Dedifferentiated amniotic fluid mesenchymal stem cell (primary cell): ENCODE measurements at regions not wholly inside any gene's neighbourhood (a gene's known extent, or its start where the extent isn't known, plus 50 kb on each side); places are given as distances from the start of the nearest gene placed in this dataset.
A peak's percentile ranks its signal among the peaks of the same experiment; 100 is the strongest.

ENCODE experiments used
- DNase-seq: peaks from one replicate; pipeline ENCODE4 v3.0.0-alpha.2; 2016; ENCODE audit errors: extremely low spot score

GRCh38 chrX:34999702-35000101, 57.1 kb downstream of the FAM47B start:
- no peak for DNase-seq

GRCh38 chrX:35006361-35006760, 63.8 kb downstream of the FAM47B start:
- no peak for DNase-seq

DNA sequence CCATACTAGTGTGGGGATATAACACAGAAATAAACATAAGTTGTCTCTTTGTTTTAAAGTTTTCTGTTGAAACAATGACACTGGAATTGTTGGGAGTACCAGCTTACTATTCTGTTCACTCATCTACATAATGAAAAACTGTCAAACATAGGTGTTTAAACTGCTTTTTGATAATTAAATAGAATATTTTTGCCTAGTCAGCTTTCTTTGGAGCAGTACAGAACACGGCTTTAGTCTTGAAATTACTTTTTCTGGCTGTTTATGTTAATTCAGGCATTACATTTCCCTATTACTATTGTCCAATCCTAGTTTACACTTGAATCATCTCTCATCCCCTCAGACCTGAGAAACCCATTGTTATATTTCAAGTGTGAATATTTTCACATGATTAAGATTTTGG, 73.0 kb downstream of the FAM47B start:
- DNase-seq = no peak

- DNase-seq = no peak
These were observed 73.5 kb downstream of the FAM47B start for GRCh38 chrX:35016051-35016450.

DNA sequence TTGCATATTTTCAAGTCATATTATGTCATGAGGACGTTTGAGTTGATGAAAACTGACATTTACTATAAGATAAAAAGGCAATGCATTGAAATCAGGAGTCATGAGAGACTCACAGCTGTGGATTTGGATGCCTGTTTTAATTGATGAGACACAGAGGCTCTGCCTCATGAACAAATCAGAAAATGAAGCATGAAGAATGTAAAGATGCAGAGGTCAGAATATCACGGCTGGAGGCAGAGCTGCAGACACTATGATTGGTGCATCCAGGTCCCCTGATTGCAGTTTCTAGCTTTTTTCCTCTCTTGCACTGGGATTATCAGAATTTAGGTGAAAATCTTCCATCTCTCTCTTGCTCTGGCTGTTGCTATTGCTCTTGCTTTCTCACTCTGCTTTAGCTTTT, 74.7 kb downstream of the FAM47B start:
- no peak for DNase-seq

DNA sequence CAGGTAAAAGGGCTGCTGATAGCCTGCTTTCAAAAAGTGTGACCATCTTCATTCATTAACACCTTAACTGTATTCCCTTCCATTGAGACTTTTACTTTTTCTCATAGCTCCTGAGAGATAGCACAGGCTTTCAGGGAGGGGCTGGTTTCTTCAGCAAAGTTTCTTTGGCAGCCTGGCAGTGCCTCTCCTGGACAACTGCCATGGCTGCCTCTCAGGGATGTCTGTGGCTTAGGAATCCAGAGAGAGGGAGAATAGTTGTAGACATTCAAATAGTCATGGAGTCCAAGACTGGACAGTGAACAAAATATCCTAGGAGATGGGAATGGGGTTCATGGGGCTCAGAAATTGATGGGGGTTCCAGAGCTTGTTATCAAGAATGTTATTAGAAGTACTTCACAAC, 81.1 kb downstream of the FAM47B start:
- no peak for DNase-seq

- no peak for DNase-seq
These were observed 83.2 kb downstream of the FAM47B start for GRCh38 chrX:35025820-35026219.

GRCh38 chrX:35040871-35041270, 98.3 kb downstream of the FAM47B start:
- DNase-seq = no peak

GRCh38 chrX:35046660-35047296, 104.2 kb downstream of the FAM47B start:
- no peak for DNase-seq

GRCh38 chrX:35076061-35076460, 133.5 kb downstream of the FAM47B start:
- DNase-seq = no peak

DNA sequence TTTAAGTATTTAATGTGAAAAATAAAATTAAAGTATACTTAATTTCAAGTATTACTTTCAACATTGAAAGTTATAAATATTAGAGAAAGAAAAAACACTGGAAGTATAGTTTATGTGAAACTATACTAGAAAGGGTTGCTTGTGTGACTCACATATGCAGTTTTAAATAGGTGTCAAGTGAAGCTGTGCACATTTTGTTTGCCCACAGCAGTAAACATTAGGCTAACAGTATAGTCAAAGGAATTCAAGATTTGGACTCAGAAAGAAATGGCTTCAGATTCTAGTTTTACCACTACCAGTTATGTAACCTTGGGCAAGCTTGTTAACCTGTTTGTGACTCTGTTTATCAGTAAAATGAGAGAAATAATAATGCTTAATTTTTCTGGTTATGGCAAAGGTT, 148.2 kb downstream of the FAM47B start:
- no peak for DNase-seq

DNA sequence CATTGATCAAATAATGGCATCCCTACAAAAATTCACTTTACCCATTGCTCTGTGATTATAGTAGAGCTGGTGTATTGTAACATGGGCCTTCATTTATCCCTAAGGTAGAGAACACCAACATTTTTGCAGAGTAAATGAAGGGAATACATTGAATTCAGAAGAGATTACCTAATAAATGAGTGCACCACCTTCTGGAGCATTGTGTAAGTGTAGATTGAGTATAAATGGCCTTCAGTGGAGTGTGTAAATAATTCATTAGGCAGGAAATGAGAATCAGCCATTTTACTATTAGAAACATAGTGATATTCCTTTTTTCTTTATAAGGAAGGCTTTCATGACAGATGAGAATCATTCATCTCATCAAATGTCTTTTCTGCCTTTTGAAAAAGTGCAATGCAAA, 155.8 kb downstream of the FAM47B start:
- DNase-seq = no peak

GRCh38 chrX:35101901-35102300, 159.3 kb downstream of the FAM47B start:
- DNase-seq = no peak

- peak; percentile 31 for DNase-seq
These were observed 162.0 kb downstream of the FAM47B start for GRCh38 chrX:35104626-35105025.

DNA sequence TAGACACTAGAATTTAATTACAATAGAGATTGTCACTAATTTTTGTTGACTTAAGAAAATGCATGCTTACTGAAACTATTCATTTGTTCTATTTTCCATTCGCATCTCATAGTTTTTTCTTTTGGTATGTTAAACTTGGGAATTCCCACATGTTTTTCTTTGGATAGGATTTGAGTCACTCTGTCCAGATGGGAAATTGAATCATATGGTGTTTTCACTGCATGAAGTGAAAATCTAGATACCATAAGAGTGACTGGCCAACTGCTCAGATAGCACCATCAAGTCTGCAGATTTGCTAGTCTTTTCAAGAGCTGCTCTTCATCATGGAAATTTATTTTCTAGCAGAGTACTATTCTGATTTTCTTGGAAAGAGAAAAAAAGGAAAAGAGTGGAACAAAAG, 172.6 kb downstream of the FAM47B start:
- DNase-seq = peak; percentile 26

DNA sequence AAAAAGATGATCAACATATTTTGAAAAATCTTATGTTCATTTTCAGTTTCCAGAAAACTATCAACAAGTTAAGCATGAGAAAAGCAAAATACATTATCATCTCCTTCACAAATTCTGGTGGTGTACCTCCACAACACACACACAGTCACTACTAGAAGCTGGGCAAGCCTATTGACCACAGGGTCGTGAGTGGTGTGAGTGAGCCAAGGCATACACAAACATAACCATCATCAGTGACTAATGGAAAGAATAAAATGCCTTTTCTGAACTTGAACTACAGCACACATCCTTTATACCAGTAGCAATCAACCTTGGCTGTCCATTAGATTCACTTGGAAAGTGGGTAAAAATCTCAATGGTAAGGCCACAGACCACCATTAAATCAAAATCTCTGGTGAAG, 180.2 kb downstream of the FAM47B start:
- DNase-seq = no peak

- no peak for DNase-seq
These were observed 206.9 kb downstream of the FAM47B start for GRCh38 chrX:35149517-35149916.

DNA sequence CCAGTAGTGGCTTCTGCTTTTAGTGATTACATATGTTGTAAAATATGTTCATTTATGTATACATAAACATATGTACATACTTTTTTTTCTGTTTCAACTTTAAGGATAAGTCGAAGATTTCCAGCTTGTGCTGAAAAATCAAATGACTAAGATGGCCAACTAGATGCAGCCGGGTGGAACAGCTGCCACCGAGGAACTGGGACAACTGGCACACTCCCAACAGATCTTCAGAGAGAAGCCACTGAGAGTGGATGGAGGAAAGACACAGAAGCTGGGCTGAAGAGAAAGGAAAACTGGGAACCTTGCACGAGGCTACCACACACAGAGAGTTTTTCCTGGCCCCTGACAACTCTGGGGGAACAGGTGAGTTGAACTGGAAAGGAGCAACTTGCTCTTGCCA, 207.5 kb downstream of the FAM47B start:
- no peak for DNase-seq

DNA sequence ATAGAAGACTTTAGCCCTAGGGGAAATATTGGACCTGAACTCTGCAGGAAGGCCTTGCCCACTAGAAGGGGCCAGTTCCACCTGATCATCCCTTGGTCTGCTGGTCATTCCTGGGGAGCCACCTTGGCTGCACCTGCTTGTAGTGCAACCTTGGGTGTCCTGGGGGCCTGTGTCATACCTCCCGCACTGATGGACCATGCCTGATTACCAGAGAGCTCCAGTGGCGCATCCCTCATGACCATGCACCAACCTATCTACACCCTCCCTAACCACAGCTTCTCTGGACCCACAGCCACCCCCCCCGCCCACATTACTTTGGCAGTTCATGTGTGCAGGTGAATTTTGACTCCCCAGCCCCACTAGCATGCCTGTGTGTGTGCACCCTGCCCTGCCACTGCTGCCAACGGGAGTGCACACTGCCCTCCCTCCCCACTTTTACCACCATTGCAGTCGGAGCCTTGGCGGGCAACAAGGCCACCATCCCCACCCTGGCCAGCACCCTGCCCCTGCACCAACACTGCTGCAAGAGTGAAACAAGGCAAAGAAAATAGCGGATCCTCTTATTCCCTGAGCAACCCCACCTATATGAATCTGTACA, 208.1 kb downstream of the FAM47B start:
- no peak for DNase-seq

- DNase-seq = no peak
These were observed 223.4 kb downstream of the FAM47B start for GRCh38 chrX:35166023-35166422.
